ENCODE measurements at regions not wholly inside any gene's neighbourhood (a gene's known extent, or its start where the extent isn't known, plus 50 kb on each side); places are given as distances from the start of the nearest gene placed in this dataset.

- TF ChIP-seq CTCF (IDR thresholded peaks at IDR 0.05 in 2 of 3, conservative IDR thresholded peaks at IDR 0.05 in 1 of 3; ENCODE audit: borderline replicate concordance in 1 of 3, insufficient read depth in 1 of 3, low read depth in 2 of 3, low read length in 2 of 3) (no peak), RAD21 (IDR thresholded peaks at IDR 0.05; ENCODE audit: low read depth) (no peak), EZH2 (IDR thresholded peaks at IDR 0.05) (no peak), ZFX (IDR thresholded peaks at IDR 0.05) (no peak), ATF3 (IDR thresholded peaks at IDR 0.05) (no peak), POLR2A (IDR thresholded peaks at IDR 0.05; ENCODE audit: borderline replicate concordance, extremely low read depth, insufficient read depth, insufficient read length) (no peak), SIN3A (IDR thresholded peaks at IDR 0.05; ENCODE audit: low read depth) (no peak), ZNF274 (IDR thresholded peaks at IDR 0.05; ENCODE audit: low read depth, low read length) (no peak), POLR2AphosphoS5 (IDR thresholded peaks at IDR 0.05; ENCODE audit: low read depth, low read length) (no peak)
Measured at GRCh38 chr4:55020131-55020530, 105.3 kb downstream of the KDR start.
